HG03469 (cell line): ENCODE measurements at regions not wholly inside any gene's neighbourhood (a gene's known extent, or its start where the extent isn't known, plus 50 kb on each side); places are given as distances from the start of the nearest gene placed in this dataset.
"Not testable (repeated sequence)": the region's sequence is repeated elsewhere in the genome, so short reads cannot be mapped to it uniquely, and the experiment has no call there.

Experiments used
- ATAC-seq: cut with Tn5 transposase; IDR thresholded peaks from one replicate; pipeline ENCODE4 v1.9.1; 2021; ENCODE audit warnings: mild to moderate bottlenecking, moderate library complexity, moderate number of reproducible peaks; ENCODE audit not compliant: unreplicated experiment

DNA sequence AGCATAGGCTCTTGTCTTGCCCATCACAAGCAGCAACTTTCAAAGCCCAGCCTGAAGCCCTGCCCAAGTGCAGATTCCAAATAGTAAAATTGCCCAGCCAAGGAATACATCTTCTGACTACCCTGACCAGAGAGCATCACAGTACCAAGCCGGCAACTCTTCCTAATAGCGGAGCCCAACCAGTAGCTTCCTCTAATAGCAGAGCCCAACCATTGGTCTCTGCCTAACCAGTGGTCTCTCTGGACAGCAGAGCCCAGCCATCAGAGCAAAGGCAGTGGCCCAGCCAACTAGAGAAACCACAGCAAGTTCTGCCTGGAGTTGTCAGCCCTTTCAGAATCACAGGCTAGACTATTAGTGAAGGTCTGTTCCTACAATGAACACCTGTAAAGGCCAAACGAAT lies 285.6 kb downstream of the HGF start:
- ATAC-seq = no peak

- ATAC-seq = peak; percentile 72
Measured at GRCh38 chr7:81482600-81483186, 287.2 kb downstream of the HGF start.

- ATAC-seq = no peak
Measured at GRCh38 chr7:81478664-81479063, 291.2 kb downstream of the HGF start.

DNA sequence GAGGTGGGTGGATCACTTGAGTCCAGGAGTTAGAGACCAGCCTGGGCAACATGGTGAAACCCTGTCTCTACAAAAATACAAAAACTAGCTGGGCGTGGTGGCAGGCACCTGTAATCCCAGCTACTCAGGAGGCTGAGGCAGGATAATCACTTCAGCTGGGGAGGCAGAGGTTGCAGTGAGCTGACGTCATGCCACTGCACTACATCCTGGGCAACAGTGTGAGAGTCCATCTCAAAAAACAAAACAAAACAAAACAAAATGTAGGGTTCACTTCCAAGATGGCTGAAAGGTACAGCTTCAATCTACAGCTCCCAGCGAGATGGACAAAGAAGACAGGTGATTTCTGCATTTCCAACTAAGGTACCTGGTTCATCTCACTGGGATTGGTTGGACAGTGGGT lies 291.6 kb downstream of the HGF start:
- ATAC-seq = not testable (repeated sequence)

- ATAC-seq = no peak
Measured at GRCh38 chr7:81473236-81473635, 296.6 kb downstream of the HGF start.

GRCh38 chr7:81470724-81471379 lies 299.0 kb downstream of the HGF start:
- no peak for ATAC-seq

GRCh38 chr7:81469869-81470723 lies 299.8 kb downstream of the HGF start:
- no peak for ATAC-seq

- no peak for ATAC-seq
Measured at GRCh38 chr7:81469153-81469868, 300.5 kb downstream of the HGF start.

DNA sequence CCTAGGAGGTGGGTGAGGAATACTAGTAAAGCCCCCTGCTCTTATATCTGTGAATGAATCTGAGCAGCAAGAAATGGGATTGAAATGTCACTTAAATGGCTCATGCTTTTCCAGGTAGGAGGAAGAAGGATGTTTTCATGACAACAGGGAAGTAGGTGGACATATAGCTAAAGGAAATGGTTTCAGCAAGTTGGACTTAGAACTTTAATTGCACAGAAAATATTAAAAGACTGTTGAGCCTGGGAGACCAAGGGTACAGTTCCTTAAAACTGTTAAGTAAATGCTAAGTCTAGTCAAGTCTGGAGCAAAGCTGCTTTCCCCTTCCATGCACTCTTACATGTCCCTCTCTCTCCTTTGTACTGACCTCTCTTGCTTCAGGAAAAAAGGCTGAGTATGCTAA lies 301.3 kb downstream of the HGF start:
- ATAC-seq = no peak

DNA sequence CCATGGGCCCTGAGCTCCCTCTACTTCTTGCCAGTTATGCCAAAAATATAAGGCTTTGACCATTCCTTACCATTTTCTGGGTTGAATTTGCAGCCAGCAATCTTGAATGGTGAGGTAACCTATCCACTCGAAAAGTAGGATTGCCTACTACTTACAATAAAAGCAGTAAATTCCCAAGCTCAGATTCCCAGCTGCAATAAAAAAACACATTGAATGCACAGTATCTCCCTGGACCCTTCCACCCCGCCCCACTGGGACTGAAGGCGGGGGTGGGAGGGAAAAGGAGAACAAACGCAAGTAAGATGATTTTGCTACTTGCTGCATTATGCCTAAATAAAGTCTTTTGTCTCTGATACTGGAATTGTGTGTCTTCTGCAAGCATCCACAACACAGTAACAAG lies 301.9 kb downstream of the HGF start:
- no peak for ATAC-seq

DNA sequence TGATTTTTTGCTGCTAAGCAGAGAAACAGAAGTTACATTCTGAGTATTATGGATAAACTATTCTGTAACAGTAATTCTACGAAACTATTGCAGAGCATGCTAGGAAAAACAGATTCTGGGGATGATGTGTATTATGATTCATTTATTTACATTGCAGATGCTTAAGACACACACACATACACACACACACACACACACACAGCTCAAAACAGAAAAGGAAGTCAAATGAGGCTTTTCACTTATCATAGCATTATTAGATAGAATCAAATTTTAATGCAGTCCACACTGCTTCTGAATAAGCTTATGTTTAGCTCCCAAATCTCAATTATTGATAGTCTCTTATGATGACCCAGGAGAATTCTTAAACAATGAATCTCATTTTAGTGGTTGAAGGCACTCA lies 307.2 kb downstream of the HGF start:
- ATAC-seq = no peak

DNA sequence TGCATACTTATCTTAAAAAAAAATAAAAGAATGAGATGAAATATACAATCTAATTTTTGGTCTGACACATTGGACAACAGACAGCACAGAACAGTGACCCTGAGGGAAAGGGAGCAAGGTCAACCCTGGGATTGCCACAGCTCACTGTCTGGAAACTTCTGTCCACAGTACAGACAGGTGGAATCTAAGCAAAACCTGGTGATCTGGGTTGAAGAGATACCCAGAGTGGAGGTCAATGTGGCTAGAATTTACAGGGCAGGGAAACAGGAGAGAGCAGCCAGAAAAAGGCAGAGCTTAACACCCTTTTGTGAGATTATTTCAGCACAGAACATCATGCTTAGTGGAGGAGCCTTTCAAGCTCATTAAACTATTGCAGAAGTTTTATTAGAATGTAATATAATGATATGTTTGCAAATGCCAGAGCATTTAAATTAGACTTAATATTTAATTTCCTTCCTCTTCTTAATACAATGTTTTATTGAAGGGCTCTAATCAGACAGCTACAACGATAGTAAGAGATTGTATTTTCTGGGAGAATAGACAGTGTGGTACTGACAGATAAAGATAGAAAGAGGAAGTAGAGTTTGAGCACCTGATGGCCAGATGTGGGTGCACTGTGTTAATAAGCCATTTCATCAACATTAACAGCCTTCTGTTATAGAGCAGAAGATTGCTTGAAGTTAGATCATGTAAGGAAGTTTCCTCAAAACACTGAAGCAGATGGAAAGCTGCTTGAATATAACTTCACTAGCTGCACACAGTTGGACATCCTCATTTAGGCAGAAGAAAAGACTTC lies 309.4 kb downstream of the HGF start:
- no peak for ATAC-seq

DNA sequence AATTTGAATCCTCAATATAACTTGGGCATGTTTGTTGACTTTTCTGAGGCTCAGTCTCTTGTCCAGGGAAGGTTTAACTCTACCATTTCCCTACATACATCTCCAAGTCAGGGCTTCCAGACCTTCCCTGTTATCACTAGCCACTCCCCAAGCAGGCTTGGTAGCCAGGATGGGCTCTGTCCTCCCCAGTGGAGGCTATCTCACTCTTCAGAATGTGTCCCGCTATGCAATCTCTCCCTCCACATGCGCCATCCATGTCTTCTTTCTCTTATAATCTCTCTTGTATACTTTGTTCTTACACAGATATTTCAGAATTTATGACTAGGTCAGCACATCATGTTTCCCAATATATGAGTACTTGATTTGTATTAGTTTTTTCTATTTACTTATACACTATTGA lies 310.4 kb downstream of the HGF start:
- no peak for ATAC-seq

DNA sequence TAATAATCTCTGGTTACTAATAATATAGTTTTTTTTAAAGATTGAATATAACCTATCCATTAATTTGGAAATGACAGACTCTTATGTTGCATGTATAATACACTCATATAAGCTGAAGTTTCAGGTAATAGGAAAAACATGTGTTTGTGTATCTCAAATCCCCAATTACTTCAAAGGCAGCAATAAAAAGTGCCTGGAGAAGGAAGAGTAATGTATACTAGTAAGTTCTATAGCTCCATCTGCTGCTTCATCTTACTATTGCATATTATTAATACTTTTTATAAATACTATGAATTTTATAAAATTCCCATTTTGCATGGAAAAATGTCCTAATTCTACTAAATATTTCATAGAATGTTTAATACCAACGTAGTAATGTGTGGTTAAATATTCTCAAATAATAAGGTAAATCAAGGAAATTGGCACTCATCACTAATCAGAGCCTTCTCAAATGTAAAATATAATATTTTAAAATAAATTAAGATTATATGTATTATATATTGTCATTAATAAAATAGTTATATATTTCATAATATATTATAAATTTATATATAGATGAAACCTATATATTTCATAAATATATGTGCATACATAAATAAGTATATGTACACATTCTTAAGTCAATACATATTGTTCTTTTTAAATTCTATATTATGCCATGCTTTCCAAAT lies 311.9 kb downstream of the HGF start:
- no peak for ATAC-seq

DNA sequence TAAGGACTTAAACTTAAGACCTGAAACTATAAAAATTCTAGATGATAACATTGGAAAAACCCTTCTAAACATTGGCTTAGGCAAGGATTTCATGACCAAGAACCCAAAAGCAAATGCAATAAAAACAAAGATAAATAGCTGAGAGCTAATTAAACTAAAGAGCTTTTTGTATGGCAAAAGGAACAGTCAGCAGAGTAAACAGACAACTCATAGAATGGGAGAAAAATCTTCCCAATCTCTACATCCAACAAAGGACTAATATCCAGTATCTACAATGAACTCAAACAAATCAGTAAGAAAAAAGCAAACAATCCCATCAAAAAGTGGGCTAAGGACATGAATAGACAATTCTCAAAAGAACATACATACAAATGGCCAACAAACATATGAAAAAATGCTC lies 316.1 kb downstream of the HGF start:
- ATAC-seq = not testable (repeated sequence)

- no peak for ATAC-seq
Measured at GRCh38 chr7:81449105-81449504, 320.7 kb downstream of the HGF start.

GRCh38 chr7:81447351-81447952 lies 322.4 kb downstream of the HGF start:
- ATAC-seq = no peak

GRCh38 chr7:81446212-81446611 lies 323.6 kb downstream of the HGF start:
- no peak for ATAC-seq

GRCh38 chr7:81445462-81445861 lies 324.4 kb downstream of the HGF start:
- ATAC-seq = no peak

GRCh38 chr7:81441750-81442149 lies 328.1 kb downstream of the HGF start:
- no peak for ATAC-seq
